ENCODE measurements at regions not wholly inside any gene's neighbourhood (a gene's known extent, or its start where the extent isn't known, plus 50 kb on each side); places are given as distances from the start of the nearest gene placed in this dataset.
"Not testable (repeated sequence)": the region's sequence is repeated elsewhere in the genome, so short reads cannot be mapped to it uniquely, and the experiment has no call there.

DNA sequence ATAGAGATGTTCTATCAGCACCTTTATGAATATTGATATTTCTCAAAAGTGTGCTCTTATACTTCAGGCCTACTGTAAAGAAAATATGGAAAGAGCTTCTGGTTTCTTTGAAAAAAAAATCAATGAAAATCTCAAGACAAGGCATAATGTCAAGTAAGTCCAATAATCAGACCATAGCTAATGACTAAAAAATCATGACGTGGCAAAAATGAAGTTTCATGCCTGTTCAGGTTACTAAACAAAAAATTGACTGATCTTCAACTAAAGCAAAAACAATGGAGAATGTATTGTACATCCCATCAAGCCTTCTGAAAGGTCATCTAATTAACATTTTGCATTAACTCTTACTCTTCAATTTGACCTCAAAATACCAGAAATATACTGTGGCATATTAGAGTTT is 824.4 kb downstream of the EPHA4 start:
- intact Hi-C loops (cut with micrococcal nuclease), result no loop called here

- intact Hi-C loops (cut with micrococcal nuclease), result no loop called here
Observed at GRCh38 chr2:220748875-220749479, 823.1 kb downstream of the EPHA4 start.

DNA sequence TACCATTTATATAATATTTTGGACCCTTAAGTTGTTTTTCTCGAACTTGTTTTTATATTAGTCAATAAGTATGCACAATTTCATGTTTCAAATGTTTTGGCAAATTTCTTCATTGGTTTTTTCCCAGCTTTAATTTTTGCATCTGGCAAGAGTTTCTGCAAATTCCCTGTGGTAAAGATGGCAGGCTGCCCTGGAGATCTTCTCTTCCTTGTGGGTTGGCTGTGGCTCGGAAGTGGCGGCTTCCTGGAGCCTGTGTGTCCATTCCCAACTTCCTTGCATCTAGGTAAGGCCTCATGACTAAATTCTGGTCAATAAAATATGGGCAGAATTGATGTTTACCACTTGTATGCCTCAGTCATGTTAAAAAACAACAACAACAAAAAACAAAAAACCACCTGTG is 818.6 kb downstream of the EPHA4 start:
- intact Hi-C loops (cut with micrococcal nuclease), result no loop called here

DNA sequence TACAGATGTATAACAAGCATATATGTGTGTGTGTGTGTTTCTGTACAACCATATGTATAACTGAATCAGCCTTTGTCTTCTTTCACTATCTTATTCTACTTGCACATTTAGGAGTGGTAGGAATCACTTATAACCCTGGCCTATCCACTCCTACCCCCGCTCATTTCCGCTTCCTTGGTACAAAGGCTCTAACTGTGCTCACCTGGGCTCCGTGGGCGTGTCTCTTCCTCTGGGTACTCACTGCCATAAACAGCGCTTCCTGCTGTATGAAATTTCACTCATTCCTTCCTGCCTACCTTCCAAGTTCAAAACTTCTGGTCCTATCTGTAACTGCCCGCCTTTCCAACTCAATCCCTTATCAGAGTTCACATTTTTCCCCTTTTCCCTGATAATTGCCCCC is 815.5 kb downstream of the EPHA4 start:
- intact Hi-C loops (cut with micrococcal nuclease), result no loop called here

- intact Hi-C loops (cut with micrococcal nuclease), result not testable (repeated sequence)
Observed at GRCh38 chr2:220758376-220758775, 813.7 kb downstream of the EPHA4 start.

- intact Hi-C loops (cut with micrococcal nuclease), result no loop called here
Observed at GRCh38 chr2:220764171-220764570, 807.9 kb downstream of the EPHA4 start.

DNA sequence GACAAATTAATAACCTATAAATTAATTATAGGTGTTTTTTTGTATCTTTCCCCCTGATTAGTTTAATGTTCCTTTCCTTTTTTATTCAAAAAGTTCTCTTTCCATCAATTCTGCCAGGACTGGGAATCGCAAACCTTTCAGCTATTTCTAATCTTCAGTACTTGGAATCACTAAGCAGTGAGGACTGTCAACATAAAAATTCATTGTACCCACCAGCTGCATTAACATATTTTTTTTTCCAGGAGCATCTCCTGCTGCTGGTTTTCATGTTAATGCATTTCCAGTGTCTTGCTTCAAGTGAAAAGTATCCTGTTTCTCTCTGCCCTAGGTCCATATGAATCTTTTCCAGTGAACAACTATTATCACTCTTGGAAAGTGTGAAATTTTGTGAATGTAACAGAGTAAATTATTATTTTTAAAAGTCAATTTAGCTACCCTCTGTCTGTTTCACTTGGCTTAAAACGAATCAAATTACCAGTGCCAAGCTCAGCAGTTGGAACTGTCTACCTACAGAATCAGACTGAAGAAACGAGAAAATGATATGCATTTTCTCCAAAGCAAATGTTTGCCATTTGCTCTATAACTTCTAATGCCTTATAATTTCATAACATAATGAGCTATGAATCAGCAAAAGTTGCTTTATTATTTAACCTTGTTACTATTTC is 804.4 kb downstream of the EPHA4 start:
- intact Hi-C loops (cut with micrococcal nuclease), result no loop called here

GRCh38 chr2:220775856-220776488 is 796.1 kb downstream of the EPHA4 start:
- intact Hi-C loops (cut with micrococcal nuclease), result no loop called here

- intact Hi-C loops (cut with micrococcal nuclease), result not testable (repeated sequence)
Observed at GRCh38 chr2:220779076-220779475, 793.0 kb downstream of the EPHA4 start.

- intact Hi-C loops (cut with micrococcal nuclease), result no loop called here
Observed at GRCh38 chr2:220779511-220779910, 792.6 kb downstream of the EPHA4 start.

GRCh38 chr2:220779931-220780330 is 792.2 kb downstream of the EPHA4 start:
- intact Hi-C loops (cut with micrococcal nuclease), result no loop called here

DNA sequence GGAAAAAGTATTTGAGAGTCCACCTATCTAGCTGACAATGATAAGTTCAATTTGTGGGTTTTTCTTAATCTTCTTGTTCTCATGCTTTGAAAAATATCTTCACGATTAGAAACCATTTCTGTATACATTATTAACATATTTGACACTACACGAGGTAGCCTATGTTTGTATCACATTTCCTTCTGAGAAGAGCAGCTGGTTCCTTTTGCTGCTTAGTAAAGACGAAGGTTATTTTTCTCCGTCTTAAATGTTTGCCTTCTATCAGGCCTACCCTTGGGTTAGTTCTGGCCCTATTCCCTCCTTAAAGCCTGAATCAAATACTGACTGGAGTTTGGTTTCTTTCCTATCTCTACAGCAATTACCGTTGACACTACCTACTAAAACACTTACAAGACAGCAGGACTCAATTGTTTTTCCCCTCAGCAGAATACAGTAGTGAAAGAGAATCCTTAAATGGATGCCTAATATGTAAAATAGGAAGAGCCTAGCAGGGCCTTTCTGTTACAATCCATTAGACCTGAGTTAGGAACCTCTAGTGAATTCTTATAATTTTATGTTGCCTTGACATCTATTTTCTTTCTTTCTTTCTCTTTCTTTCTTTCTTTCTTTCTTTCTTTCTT is 790.4 kb downstream of the EPHA4 start:
- intact Hi-C loops (cut with micrococcal nuclease), result no loop called here

DNA sequence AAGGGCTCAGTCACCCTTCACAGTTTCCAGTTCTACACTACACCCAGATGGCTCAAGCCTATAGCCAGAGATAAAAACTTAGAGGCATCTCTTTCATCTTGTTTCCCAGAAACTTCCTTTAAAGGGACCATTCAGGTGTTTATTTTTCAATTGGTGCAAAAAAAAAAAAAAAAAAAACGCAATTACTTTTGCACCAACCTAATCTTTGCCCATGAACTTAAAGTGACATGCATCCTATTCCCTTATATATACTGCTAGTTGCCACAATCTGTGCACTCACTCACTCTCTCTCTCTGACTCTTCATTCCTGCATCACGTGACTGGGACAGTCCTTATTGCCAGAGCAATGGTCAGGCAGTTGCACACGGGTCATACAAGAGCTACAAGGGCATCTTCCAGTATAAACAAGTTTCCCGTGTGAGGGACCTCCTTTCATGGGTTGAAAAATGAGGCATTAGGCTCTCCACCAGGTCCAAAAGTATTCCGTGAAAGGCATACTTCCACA is 789.4 kb downstream of the EPHA4 start:
- intact Hi-C loops (cut with micrococcal nuclease), result no loop called here

DNA sequence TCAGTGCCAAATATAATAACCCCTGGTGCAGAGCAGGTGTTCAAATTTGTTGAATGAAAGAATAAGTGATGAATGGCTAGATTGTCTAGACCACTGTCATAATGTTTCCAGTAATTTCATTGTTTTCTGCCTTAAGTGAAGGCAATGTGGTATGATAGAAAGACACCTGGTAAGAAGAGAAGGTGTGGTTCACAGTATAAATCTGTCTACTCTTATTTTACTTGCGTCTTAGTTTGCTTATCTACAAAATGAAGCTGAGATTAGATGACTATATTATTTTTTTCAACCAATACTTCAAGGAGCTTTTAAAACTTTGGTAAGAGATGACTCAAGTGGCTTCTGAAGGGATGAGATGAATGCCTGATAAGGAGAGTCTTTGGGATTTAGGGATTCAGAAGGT is 788.4 kb downstream of the EPHA4 start:
- intact Hi-C loops (cut with micrococcal nuclease), result no loop called here

DNA sequence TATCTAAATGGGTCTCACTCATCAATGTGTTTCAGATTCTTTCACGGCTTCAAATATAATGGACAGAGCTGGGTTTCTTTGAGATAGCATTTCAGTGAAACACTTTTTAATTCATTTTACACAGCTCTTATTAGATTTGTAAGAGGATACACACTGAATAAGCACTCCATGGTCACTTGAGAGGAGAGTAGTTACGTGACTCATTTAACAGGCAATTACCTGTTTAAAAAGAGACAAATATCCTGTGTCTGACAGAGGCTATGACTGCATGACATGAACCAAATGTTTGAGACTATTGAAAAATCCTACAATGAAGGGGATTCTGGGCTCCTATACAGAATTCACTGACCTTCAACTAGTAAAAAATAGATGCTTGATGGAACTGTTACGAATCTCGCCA is 786.9 kb downstream of the EPHA4 start:
- intact Hi-C loops (cut with micrococcal nuclease), result no loop called here

GRCh38 chr2:220786216-220786615 is 785.9 kb downstream of the EPHA4 start:
- intact Hi-C loops (cut with micrococcal nuclease), result no loop called here

- intact Hi-C loops (cut with micrococcal nuclease), result no loop called here
Observed at GRCh38 chr2:220787251-220787650, 784.9 kb downstream of the EPHA4 start.

DNA sequence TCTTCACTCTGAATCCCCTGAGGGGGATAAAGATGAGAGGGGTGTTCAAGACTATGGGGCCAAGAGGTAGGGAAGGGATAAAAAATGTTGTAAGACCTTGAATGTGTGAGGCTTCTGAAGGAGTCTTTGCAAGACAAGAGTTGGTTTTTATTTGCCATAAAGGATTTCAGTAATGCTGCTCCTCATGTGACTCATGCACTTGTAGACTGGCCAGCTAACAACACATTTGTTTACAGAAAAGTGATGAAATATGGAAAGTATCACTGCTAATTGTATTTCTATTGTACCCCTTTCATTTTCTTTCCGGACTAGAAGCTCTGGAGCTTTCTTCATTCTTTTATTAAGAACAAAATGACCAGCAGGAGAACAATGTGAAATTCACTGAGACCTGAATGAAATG is 782.1 kb downstream of the EPHA4 start:
- intact Hi-C loops (cut with micrococcal nuclease), result no loop called here

- intact Hi-C loops (cut with micrococcal nuclease), result no loop called here
Observed at GRCh38 chr2:220795705-220796104, 776.4 kb downstream of the EPHA4 start.

DNA sequence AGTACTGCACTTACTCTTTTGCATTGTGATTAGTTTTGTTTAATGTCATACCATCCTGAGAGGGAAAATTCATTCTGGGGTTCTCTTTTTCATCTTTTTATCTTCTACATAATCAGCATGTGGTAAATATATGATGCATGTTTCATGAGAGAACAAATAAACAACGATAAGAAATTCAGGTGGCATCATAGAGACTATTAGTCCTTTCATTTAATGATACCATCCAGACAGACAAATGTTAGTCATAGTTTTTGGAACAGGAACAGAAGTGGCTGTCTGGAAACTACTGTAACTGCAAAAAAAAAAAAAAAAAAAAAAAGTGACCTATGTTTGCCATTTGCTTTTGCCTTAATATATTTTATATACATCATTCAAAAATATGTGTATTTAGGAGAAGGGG is 761.0 kb downstream of the EPHA4 start:
- intact Hi-C loops (cut with micrococcal nuclease), result no loop called here

GRCh38 chr2:220811952-220812570 is 760.0 kb downstream of the EPHA4 start:
- intact Hi-C loops (cut with micrococcal nuclease), result no loop called here

DNA sequence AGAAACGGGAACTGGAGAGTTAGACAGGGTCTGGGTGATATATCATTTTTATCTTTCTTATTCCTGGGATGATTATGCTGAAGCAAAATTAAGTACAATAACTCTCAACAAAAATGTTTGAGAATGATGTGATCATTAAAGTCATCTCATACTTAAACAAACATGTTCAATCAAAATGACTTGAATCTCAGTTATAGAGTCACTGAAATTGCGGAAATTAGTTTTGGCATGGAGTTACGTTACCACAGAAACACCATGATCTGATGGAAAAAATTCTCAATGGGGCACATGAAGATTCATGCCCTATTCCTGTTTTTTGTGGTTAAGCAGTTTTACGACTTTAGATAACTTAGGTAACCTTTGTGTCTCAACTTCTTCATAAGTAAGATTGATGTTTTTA is 757.7 kb downstream of the EPHA4 start:
- intact Hi-C loops (cut with micrococcal nuclease), result no loop called here
